SJSA1 (cell line): ENCODE measurements at regions not wholly inside any gene's neighbourhood (a gene's known extent, or its start where the extent isn't known, plus 50 kb on each side); places are given as distances from the start of the nearest gene placed in this dataset.

Experiments used
- DNase-seq, 2 experiments: peaks; one replicate each; pipeline ENCODE4 v3.0.0-alpha.2; 2015 to 2020; ENCODE audit warnings: low spot score in 2 of 2, low read depth in 1 of 2
- H3K27ac ChIP-seq: fragments of 250-450 bp; sonication (Bioruptor Pico); 2 replicates; pipeline ENCODE4 v1.5.1; 2020; ENCODE audit warnings: mild to moderate bottlenecking, moderate library complexity
- H3K27me3 ChIP-seq: fragments of 250-450 bp; sonication (Bioruptor Pico); replicated peaks from 2 replicates; pipeline ENCODE4 v1.5.1; 2020; ENCODE audit warnings: mild to moderate bottlenecking, moderate library complexity
- H3K36me3 ChIP-seq: fragments of 250-450 bp; sonication (Bioruptor Pico); 2 replicates; pipeline ENCODE4 v1.5.1; 2020; ENCODE audit warnings: mild to moderate bottlenecking
- H3K4me1 ChIP-seq: fragments of 250-450 bp; sonication (Bioruptor Pico); replicated peaks from 2 replicates; pipeline ENCODE4 v1.6.1; 2021; ENCODE audit warnings: mild to moderate bottlenecking
- H3K4me3 ChIP-seq: fragments of 250-450 bp; sonication (Bioruptor Pico); 2 replicates; pipeline ENCODE4 v1.5.1; 2020; ENCODE audit warnings: mild to moderate bottlenecking
- H3K9me3 ChIP-seq: fragments of 250-450 bp; sonication (Bioruptor Pico); replicated peaks from 2 replicates; pipeline ENCODE4 v1.5.1; 2020; ENCODE audit warnings: mild to moderate bottlenecking

DNA sequence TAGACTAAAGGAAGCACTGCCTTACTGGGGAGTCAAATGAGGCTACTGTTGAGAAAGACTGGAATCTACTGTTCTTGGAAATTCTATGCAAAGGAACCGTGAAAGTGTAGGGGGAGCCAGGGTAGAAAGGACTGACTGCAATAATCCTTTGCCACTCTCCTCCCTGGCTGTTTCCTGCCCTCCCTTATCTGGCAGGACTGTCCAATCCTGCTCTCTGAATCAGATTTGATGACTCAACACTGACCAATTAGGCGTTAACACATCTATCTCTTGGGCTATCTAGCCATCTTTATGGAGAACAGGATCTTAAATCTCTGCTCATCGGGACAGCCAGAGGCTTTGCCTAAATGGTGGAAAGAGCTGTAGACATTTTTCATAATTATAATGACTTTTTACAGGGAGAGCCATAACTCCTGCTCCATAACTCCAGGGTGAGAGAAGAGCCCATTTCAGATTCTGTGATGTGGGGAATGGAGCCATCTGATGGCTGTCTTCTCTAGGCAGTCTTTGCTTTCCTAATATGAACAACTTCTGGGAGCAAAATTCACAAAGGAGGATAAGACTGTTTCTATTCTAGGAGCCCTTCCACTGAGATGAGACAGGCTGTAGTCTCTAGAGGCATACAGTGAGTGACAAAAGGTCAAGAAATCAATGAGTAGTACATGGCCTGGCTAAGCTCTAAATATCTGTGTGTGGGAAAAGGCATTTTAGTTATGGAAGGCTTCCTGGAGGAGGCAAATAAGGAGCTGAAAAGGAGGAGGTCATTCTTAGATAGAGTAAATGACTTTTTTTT is 68.9 kb upstream of the CISTR start:
- Histone ChIP-seq H3K4me1 (peaks cover 28% of the 10 kb centered on the region), H3K27ac (no peak overlapping the region), H3K4me3 (no peak overlapping the region), H3K9me3 (no peaks in the 10 kb centered on the region), H3K36me3 (no peaks in the 10 kb centered on the region), H3K27me3 (no peaks in the 10 kb centered on the region)
- peak in 1 of 2 experiments; percentile 31 for DNase-seq

GRCh38 chr12:53824001-53824712 is 72.4 kb upstream of the CISTR start:
- no peaks in the 10 kb centered on the region for H3K9me3 ChIP-seq
- no peak for DNase-seq
- H3K27me3 ChIP-seq, result no peaks in the 10 kb centered on the region
- H3K27ac ChIP-seq, result no peak overlapping the region; the same call in 1 of the 2 replicates
- H3K4me1 ChIP-seq, result peaks cover 50% of the 10 kb centered on the region
- H3K36me3 ChIP-seq, result no peaks in the 10 kb centered on the region
- no peak overlapping the region for H3K4me3 ChIP-seq

DNA sequence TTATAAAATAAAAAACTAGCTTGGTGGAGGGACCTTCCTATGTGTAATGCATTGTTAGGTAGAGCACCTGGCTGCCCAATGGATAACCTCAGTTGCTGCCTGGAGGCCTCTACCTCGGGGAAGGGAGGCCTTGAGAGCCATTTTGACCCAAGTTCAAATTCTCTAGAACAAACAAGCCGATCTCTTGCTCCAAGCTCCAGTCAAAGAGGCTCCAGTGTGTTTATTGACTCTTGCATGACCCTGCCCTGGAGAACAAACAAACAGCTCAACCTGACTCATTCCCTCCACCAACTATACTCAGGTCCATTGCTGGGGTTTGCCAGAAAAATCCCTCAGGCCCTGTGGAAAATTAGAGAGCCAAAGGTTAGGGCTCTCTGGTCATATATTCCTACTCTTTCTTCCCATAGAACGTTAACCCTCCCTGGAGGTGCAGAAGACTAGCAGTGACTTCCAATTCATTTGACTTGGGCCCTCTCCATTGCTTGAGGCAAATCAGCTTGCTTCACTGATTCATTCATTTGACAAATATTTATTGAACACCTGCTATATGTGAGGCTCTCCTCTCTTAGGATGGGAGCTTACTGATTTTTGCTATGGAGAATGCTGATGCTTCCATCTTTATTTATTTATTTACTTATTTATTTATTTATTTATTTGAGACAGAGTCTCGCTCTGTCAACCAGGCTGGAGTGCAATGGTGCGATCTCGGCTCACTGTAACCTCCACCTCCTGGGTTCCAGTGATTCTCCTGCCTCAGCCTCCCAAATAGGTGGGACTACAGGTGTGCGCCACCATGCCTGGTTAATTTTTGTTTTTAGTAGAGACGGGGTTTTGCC is 73.7 kb upstream of the CISTR start:
- DNase-seq, result peak; percentile 82 to 86
- peak overlapping the region; percentile 59 for H3K27ac ChIP-seq
- H3K9me3 ChIP-seq, result no peaks in the 10 kb centered on the region
- H3K4me1 ChIP-seq, result peaks cover 46% of the 10 kb centered on the region
- no peaks in the 10 kb centered on the region for H3K36me3 ChIP-seq
- no peak overlapping the region for H3K4me3 ChIP-seq
- H3K27me3 ChIP-seq, result no peaks in the 10 kb centered on the region

DNA sequence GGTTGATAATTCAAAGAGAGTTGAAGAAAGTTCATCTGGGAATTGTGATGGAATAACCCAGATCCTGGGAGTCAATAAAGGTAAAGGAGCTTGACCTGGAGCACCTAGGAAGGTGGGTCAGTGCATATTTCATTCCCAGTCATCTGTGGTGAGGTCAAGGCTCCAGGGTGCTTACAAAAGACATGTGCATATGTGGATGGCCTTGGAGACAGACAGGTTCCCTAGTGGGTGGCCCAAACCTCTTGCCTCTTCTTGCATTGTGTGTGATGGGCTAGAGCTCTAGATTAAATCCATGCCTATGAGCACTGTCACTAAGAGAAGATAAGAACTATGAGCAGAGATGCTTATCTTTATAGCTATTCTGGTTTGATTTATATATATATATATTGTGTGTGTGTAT is 75.5 kb upstream of the CISTR start:
- H3K4me3 ChIP-seq, result no peak overlapping the region
- no peaks in the 10 kb centered on the region for H3K36me3 ChIP-seq
- H3K4me1 ChIP-seq, result peaks cover 41% of the 10 kb centered on the region
- DNase-seq, result no peak
- H3K9me3 ChIP-seq, result no peaks in the 10 kb centered on the region
- no peak overlapping the region for H3K27ac ChIP-seq
- H3K27me3 ChIP-seq, result no peaks in the 10 kb centered on the region

GRCh38 chr12:53828598-53828997 is 76.8 kb upstream of the CISTR start:
- H3K9me3 ChIP-seq, result no peaks in the 10 kb centered on the region
- no peak overlapping the region for H3K27ac ChIP-seq
- H3K27me3 ChIP-seq, result no peaks in the 10 kb centered on the region
- no peak for DNase-seq
- no peaks in the 10 kb centered on the region for H3K36me3 ChIP-seq
- H3K4me3 ChIP-seq, result no peak overlapping the region
- H3K4me1 ChIP-seq, result peaks cover 41% of the 10 kb centered on the region

GRCh38 chr12:53829130-53829819 is 77.5 kb upstream of the CISTR start:
- peaks cover 36% of the 10 kb centered on the region for H3K4me1 ChIP-seq
- H3K4me3 ChIP-seq, result no peak overlapping the region
- no peaks in the 10 kb centered on the region for H3K36me3 ChIP-seq
- H3K27me3 ChIP-seq, result no peaks in the 10 kb centered on the region
- H3K9me3 ChIP-seq, result no peaks in the 10 kb centered on the region
- H3K27ac ChIP-seq, result no peak overlapping the region
- no peak for DNase-seq

GRCh38 chr12:53830631-53831030 is 78.9 kb upstream of the CISTR start:
- Histone ChIP-seq H3K27me3 (no peaks in the 10 kb centered on the region), H3K4me3 (no peak overlapping the region), H3K9me3 (no peaks in the 10 kb centered on the region), H3K36me3 (no peaks in the 10 kb centered on the region), H3K27ac (no peak overlapping the region), H3K4me1 (peaks cover 31% of the 10 kb centered on the region)
- no peak for DNase-seq

DNA sequence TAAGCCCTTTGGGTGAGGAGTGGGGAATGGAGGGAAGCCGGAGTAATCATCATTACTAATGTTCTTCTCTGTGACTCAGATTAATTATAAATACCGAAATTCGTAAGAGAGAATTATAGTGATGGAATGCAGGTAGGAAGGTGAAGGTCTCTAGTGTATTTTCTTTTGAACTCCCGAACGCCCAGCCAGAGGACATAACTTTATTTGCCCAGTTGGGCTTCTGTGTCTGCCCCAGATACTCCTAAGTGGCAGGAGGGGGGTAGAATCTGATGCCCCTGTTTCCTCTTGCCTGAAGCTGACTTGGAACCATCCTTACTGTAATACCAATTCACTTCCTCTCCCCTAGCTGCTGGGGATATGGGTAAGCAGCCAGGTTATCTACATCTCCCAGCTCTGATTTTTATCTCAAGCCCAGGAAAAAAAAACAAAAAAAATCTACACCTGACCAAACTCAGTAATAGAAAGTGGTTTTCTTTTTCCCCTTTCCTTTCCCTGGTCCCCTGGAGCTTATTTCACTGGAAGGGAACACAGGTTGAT is 84.4 kb upstream of the CISTR start:
- no peaks in the 10 kb centered on the region for H3K27me3 ChIP-seq
- H3K4me3 ChIP-seq, result no peak overlapping the region
- no peak overlapping the region for H3K27ac ChIP-seq
- DNase-seq, result no peak
- H3K9me3 ChIP-seq, result no peaks in the 10 kb centered on the region
- H3K4me1 ChIP-seq, result peaks cover 9% of the 10 kb centered on the region
- no peaks in the 10 kb centered on the region for H3K36me3 ChIP-seq

- peaks cover 15% of the 10 kb centered on the region for H3K4me1 ChIP-seq
- H3K9me3 ChIP-seq, result no peaks in the 10 kb centered on the region
- no peak for DNase-seq
- H3K27me3 ChIP-seq, result no peaks in the 10 kb centered on the region
- no peak overlapping the region for H3K4me3 ChIP-seq
- H3K27ac ChIP-seq, result no peak overlapping the region
- no peaks in the 10 kb centered on the region for H3K36me3 ChIP-seq
Observed at GRCh38 chr12:53838978-53839377, 87.2 kb upstream of the CISTR start.

DNA sequence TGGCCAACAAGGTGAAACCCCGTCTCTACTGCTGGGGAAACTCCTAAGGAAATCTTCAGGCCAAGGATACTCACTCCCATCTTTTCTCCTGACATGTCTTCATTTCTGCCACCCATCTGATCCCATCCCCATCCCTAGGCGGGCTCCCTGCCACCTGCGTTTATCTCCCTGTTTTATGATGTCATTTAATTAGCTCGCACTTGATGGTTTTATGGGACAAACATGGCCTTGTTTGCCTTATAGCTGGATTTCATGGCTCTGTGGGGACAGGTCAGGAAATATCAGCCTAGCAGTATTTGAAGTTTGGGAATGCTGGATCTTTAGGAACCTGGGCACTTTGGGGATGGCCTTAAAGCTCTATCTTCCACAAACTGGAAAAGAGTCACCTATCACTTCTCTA is 88.5 kb upstream of the CISTR start:
- Histone ChIP-seq H3K4me3 (no peak overlapping the region), H3K4me1 (peaks cover 22% of the 10 kb centered on the region), H3K36me3 (no peaks in the 10 kb centered on the region), H3K9me3 (no peaks in the 10 kb centered on the region), H3K27me3 (no peaks in the 10 kb centered on the region), H3K27ac (no peak overlapping the region)
- DNase-seq, result no peak

- H3K4me1 ChIP-seq, result peaks cover 31% of the 10 kb centered on the region
- H3K36me3 ChIP-seq, result no peaks in the 10 kb centered on the region
- no peaks in the 10 kb centered on the region for H3K27me3 ChIP-seq
- no peak overlapping the region for H3K27ac ChIP-seq
- H3K4me3 ChIP-seq, result no peak overlapping the region
- no peak for DNase-seq
- H3K9me3 ChIP-seq, result no peaks in the 10 kb centered on the region
Observed at GRCh38 chr12:53842686-53843085, 90.9 kb upstream of the CISTR start.

- Histone ChIP-seq H3K9me3 (no peaks in the 10 kb centered on the region), H3K4me3 (no peak overlapping the region), H3K27me3 (no peaks in the 10 kb centered on the region), H3K4me1 (peaks cover 31% of the 10 kb centered on the region), H3K27ac (no peak overlapping the region), H3K36me3 (no peaks in the 10 kb centered on the region)
- no peak for DNase-seq
Observed at GRCh38 chr12:53843545-53843944, 91.8 kb upstream of the CISTR start.
